Common myeloid progenitor, CD34-positive (primary cell): ENCODE measurements at regions not wholly inside any gene's neighbourhood (a gene's known extent, or its start where the extent isn't known, plus 50 kb on each side); places are given as distances from the start of the nearest gene placed in this dataset.

Experiments used
- CTCF ChIA-PET: fragments of 350-600 bp; sonication (Branson Sonifier 250); formaldehyde crosslinking; loops from one replicate; lab custom pipeline; 2021; ENCODE audit warnings: antibody characterized with exemption; lab: Charles Lee
- POLR2A ChIA-PET: fragments of 350-600 bp; sonication (Branson Sonifier 250); formaldehyde crosslinking; loops from one replicate; lab custom pipeline; 2021; ENCODE audit warnings: antibody characterized with exemption; lab: Charles Lee
- DNase-seq, 3 donors: peaks; one replicate each; pipeline versions ENCODE4 v3.0.0 to v3.0.0-alpha.2; 2013
- H3K27ac ChIP-seq, 2 experiments: 1 replicate in 1 of 2; 2 replicates in 1 of 2; pipeline ENCODE4 v1.7.0; 2013; ENCODE audit warnings: inconsistent platforms in 2 of 2, low read length in 2 of 2, mild to moderate bottlenecking in 2 of 2, low read depth in 1 of 2, moderate library complexity in 1 of 2; ENCODE audit not compliant: severe bottlenecking in 2 of 2, insufficient read depth in 1 of 2, poor library complexity in 1 of 2
- H3K27me3 ChIP-seq, 5 experiments: replicated peaks in 2 of 5; 1 replicate in 3 of 5; 2 replicates in 2 of 5; pipeline versions ENCODE4 v1.6.1 to v1.7.0; 2013; ENCODE audit warnings: low read length in 4 of 5, mild to moderate bottlenecking in 2 of 5, moderate library complexity in 2 of 5, inconsistent platforms in 1 of 5; ENCODE audit not compliant: insufficient read depth in 5 of 5, control insufficient read depth in 4 of 5
- H3K36me3 ChIP-seq, 4 experiments: 1 replicate in 2 of 4; 2 replicates in 2 of 4; pipeline versions ENCODE4 v1.6.1 to v1.7.0; 2013; ENCODE audit warnings: low read length in 3 of 4, control low read depth in 1 of 4, mild to moderate bottlenecking in 1 of 4; ENCODE audit not compliant: control insufficient read depth in 4 of 4, insufficient read depth in 4 of 4
- H3K4me1 ChIP-seq, 4 experiments: 1 replicate in 3 of 4; 2 replicates in 1 of 4; pipeline versions ENCODE4 v1.6.1 to v1.7.1; 2013; ENCODE audit warnings: low read length in 3 of 4, mild to moderate bottlenecking in 3 of 4, control low read depth in 1 of 4, inconsistent platforms in 1 of 4, moderate library complexity in 1 of 4; ENCODE audit not compliant: control insufficient read depth in 4 of 4, insufficient read depth in 4 of 4; ENCODE audit errors: control extremely low read depth in 1 of 4
- H3K4me3 ChIP-seq, 7 experiments: 1 replicate in 4 of 7; 2 replicates in 3 of 7; pipeline versions ENCODE4 v1.5.1 to v1.7.0; 2013; ENCODE audit warnings: mild to moderate bottlenecking in 7 of 7, low read length in 6 of 7, moderate library complexity in 6 of 7, inconsistent platforms in 2 of 7, low read depth in 2 of 7, control low read depth in 1 of 7; ENCODE audit not compliant: insufficient read depth in 4 of 7, control insufficient read depth in 1 of 7; ENCODE audit errors: extremely low read depth in 1 of 7
- H3K9me3 ChIP-seq, 5 experiments: 1 replicate in 4 of 5; 2 replicates in 1 of 5; pipeline versions ENCODE4 v1.6.1 to v1.7.1; 2013; ENCODE audit warnings: low read length in 4 of 5, mild to moderate bottlenecking in 2 of 5, inconsistent platforms in 1 of 5, low read depth in 1 of 5, moderate library complexity in 1 of 5; ENCODE audit not compliant: control insufficient read depth in 4 of 5, insufficient read depth in 2 of 5; ENCODE audit errors: control extremely low read depth in 1 of 5
- WGBS: methylation state at CpG from one replicate; pipeline ENCODE4 v1.1.5; 2013; ENCODE audit not compliant: insufficient coverage; 5-methylcytosine and 5-hydroxymethylcytosine counted together

DNA sequence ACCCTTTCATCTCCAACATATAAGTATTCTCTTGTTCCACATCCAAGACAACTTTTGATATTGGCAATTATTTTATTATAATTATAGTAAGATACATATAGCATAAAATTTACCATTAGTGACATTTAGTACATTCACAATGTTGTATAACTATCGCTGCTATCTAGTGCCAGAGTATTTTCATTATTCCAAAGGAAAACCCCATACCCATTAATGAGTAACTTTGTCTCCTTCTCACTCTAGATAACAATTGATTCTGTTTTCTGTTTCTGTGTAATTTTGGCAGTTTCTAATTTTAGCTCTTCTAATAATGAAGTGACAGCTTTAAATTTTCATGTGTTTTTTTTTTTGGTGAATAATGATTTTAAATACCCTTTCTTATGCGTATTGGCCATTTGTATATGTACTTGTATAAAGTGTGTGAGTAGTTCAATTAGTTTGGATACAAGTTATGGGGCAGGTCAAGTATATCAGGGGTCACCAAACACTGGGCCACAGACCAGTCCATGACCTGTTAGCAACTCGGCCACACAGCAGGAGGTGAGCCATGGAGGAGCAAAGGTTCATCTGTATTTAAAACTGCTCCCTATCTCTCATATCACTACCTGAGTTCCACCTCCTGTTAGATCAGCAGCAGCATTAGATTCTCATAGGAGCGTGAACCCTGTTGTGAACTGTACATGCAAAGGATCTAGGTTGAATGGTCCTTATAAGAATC lies 97.2 kb upstream of the SYT1 start:
- Histone ChIP-seq H3K9me3 (no peaks in the 10 kb centered on the region), H3K4me1 (no peaks in the 10 kb centered on the region), H3K36me3 (no peaks in the 10 kb centered on the region), H3K27ac (no peak overlapping the region), H3K27me3 (no peaks in the 10 kb centered on the region), H3K4me3 (no peak overlapping the region)
- CTCF ChIA-PET = no interaction called here
- 100% methylated on average over 2 of the region's 4 CpGs for WGBS
- POLR2A ChIA-PET = interaction anchor here (0.6 kb wide), 1 partner anchor 825 kb away, joined by 4 read pairs; no protein-coding TSS in a partner anchor
- no peak for DNase-seq

GRCh38 chr12:78778339-78778738 lies 86.2 kb upstream of the SYT1 start:
- H3K4me1 ChIP-seq = no peaks in the 10 kb centered on the region
- peaks cover 0 to 1% (median 0%) of the 10 kb centered on the region in 5 experiments for H3K27me3 ChIP-seq
- CTCF ChIA-PET = no interaction called here
- no peak overlapping the region for H3K27ac ChIP-seq
- H3K9me3 ChIP-seq = no peaks in the 10 kb centered on the region
- WGBS = 100% methylated on average over 1 of the region's 2 CpGs
- no peak for DNase-seq
- POLR2A ChIA-PET = no interaction called here
- no peaks in the 10 kb centered on the region for H3K36me3 ChIP-seq
- H3K4me3 ChIP-seq = no peak overlapping the region

- ChIA-PET POLR2A (no interaction called here), CTCF (no interaction called here)
- Histone ChIP-seq H3K36me3 (no peaks in the 10 kb centered on the region), H3K4me1 (no peaks in the 10 kb centered on the region), H3K27me3 (no peaks in the 10 kb centered on the region), H3K27ac (no peak overlapping the region), H3K4me3 (no peak overlapping the region), H3K9me3 (no peaks in the 10 kb centered on the region)
- DNase-seq = no peak
Measured at GRCh38 chr12:78787576-78787975, 77.0 kb upstream of the SYT1 start.

DNA sequence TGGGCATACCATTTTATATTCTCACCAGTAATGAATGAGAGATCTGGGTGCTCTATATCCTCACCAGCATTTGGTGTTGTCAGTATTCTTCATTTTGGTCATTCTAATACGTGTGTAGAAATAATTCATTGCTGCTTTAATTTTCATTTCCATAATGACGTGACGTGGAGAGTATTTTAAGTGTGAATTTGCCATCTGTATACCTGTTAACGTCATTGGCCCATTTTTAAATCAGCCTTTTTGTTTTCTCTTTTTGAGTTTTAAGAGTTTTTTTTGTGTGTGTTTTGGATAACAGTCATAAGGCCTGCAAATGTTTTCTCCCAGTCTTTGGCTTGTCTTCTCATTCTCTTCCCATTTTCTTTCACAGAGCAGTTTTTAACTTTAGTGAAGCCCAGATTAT lies 74.4 kb upstream of the SYT1 start:
- H3K27ac ChIP-seq = no peak overlapping the region
- POLR2A ChIA-PET = no interaction called here
- H3K36me3 ChIP-seq = no peaks in the 10 kb centered on the region
- H3K27me3 ChIP-seq = no peaks in the 10 kb centered on the region
- no peak for DNase-seq
- 93% methylated on average over 3 of the region's 4 CpGs for WGBS
- H3K4me3 ChIP-seq = no peak overlapping the region
- no peaks in the 10 kb centered on the region for H3K9me3 ChIP-seq
- no peaks in the 10 kb centered on the region for H3K4me1 ChIP-seq
- CTCF ChIA-PET = no interaction called here

DNA sequence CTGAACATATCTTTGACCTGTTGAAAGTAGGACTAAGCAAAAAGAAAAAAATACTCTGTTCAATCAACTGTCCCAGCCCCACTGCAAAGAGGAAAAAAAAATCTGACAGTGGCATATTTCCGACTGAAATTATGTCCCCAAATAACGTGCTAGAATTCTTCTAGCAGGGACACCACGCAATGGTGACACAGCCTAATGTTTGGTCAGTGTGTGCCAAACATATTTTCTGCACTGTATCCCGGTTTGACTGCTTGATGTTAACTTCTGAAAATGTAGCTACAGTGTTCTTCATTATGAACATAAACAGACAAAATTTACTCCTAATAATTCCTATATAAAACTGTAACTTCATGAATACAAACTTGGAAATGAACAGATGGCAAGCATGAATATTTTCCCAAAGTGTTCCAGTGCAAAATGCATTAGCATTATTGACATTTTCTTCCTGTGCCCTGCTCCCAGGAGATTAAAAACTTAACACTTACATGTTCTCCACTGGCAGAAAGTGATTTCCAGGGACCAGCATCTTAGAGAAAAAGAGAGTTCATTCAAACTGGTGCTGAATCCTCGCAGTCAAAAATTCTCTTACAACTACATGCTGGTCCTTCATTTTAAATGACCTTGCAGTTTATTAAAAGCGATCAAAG lies 72.4 kb upstream of the SYT1 start:
- Histone ChIP-seq H3K4me3 (no peak overlapping the region), H3K9me3 (peaks cover 0 to 4% (median 0%) of the 10 kb centered on the region in 5 experiments), H3K4me1 (no peaks in the 10 kb centered on the region), H3K27me3 (no peaks in the 10 kb centered on the region), H3K36me3 (no peaks in the 10 kb centered on the region), H3K27ac (no peak overlapping the region)
- ChIA-PET POLR2A (no interaction called here), CTCF (no interaction called here)
- no peak for DNase-seq
- 96% methylated on average over 5 of the region's 6 CpGs for WGBS

GRCh38 chr12:78793491-78793890 lies 71.1 kb upstream of the SYT1 start:
- no peaks in the 10 kb centered on the region for H3K36me3 ChIP-seq
- H3K4me3 ChIP-seq = no peak overlapping the region
- 94% methylated on average over 2 of the region's 2 CpGs for WGBS
- no peak overlapping the region for H3K27ac ChIP-seq
- H3K27me3 ChIP-seq = no peaks in the 10 kb centered on the region
- no peak for DNase-seq
- H3K4me1 ChIP-seq = no peaks in the 10 kb centered on the region
- POLR2A ChIA-PET = no interaction called here
- CTCF ChIA-PET = no interaction called here
- H3K9me3 ChIP-seq = peaks cover 0 to 4% (median 0%) of the 10 kb centered on the region in 5 experiments

DNA sequence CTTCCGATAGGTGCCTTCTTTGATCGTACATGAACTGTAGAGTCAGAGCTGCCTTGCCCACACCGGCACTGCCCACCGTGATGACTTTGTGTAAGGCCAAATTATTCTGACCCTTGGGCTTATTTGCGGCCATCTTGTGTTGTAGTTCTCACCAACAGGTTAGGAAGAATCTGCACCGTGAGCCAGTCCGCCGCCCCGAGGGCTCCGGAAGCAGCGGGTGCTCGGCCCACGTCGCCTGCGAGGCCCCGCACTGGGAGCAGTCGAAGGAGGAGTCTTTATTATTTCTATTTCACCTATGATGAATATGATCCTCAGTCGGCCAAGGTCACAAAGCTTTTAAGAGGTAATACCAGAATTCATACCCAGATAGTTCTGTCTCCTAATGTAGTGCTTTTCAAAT lies 70.6 kb upstream of the SYT1 start:
- H3K27me3 ChIP-seq = no peaks in the 10 kb centered on the region
- no peak overlapping the region for H3K4me3 ChIP-seq
- 99% methylated on average over 7 of the region's 18 CpGs for WGBS
- H3K4me1 ChIP-seq = no peaks in the 10 kb centered on the region
- peaks cover 0 to 4% (median 0%) of the 10 kb centered on the region in 5 experiments for H3K9me3 ChIP-seq
- DNase-seq = no peak
- POLR2A ChIA-PET = no interaction called here
- H3K27ac ChIP-seq = no peak overlapping the region
- CTCF ChIA-PET = no interaction called here
- no peaks in the 10 kb centered on the region for H3K36me3 ChIP-seq
